ENCODE measurements at regions not wholly inside any gene's neighbourhood (a gene's known extent, or its start where the extent isn't known, plus 50 kb on each side); places are given as distances from the start of the nearest gene placed in this dataset.

DNA sequence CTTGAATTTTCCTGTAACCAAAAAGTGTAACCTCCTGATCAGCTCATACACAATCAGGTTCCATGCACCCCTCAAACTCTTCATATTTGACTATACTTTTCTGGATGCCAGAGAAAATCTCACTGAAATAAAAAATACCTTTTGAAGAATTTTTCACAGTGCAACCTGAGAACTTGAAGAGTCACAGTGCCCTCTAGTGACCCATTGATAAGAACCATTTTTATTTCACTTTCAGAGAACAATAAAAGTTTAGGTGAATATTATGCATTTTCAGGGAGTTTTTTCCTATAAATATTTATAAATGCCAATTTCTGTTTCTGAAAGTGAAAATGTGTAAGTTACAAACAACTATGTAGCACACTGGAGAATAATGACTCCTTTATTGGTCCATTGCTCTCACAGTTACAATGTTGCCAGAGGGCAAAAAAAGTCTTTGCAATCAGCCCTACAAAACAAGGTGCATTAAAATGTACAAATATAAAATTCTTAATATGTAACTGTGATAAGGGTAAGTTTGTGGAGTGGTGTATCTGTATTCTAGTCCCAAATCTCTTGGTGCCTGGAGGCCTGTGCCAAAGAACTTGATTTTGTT is 153.6 kb upstream of the INTU start:
- DNase-seq (ENCODE audit: low read depth in 2 of 2) = peak; percentile 32 to 71
- no peak overlapping the region for H3K4me3 ChIP-seq (replicated peaks in 1 of 4; ENCODE audit: control extremely low read depth in 1 of 4, insufficient read depth in 1 of 4, low read depth in 3 of 4, low read length in 4 of 4)
- no peaks in the 10 kb centered on the region for H3K36me3 ChIP-seq (ENCODE audit: control insufficient read depth, insufficient read depth, low read length)
- H3K9me3 ChIP-seq (ENCODE audit: control insufficient read depth, insufficient read depth, low read depth, low read length) = no peaks in the 10 kb centered on the region
- TF ChIP-seq, protein P1, sequence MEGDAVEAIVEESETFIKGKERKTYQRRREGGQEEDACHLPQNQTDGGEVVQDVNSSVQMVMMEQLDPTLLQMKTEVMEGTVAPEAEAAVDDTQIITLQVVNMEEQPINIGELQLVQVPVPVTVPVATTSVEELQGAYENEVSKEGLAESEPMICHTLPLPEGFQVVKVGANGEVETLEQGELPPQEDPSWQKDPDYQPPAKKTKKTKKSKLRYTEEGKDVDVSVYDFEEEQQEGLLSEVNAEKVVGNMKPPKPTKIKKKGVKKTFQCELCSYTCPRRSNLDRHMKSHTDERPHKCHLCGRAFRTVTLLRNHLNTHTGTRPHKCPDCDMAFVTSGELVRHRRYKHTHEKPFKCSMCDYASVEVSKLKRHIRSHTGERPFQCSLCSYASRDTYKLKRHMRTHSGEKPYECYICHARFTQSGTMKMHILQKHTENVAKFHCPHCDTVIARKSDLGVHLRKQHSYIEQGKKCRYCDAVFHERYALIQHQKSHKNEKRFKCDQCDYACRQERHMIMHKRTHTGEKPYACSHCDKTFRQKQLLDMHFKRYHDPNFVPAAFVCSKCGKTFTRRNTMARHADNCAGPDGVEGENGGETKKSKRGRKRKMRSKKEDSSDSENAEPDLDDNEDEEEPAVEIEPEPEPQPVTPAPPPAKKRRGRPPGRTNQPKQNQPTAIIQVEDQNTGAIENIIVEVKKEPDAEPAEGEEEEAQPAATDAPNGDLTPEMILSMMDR (conservative IDR thresholded peaks at IDR 0.05 in 1 of 2, IDR thresholded peaks at IDR 0.05 in 1 of 2; ENCODE audit: low read depth in 1 of 2, low read length in 2 of 2) = peak; percentile 41 to 55
- TF ChIP-seq EZH2 (IDR thresholded peaks at IDR 0.05; ENCODE audit: low read length, missing control alignments) = no peak
- no peak overlapping the region for H3K27ac ChIP-seq (ENCODE audit: insufficient read depth, low read length)
- no peaks in the 10 kb centered on the region for H3K4me1 ChIP-seq (ENCODE audit: control insufficient read depth, extremely low read depth, insufficient read depth, low read length)
- H2AFZ ChIP-seq (ENCODE audit: low read length) = no peak overlapping the region
- H3K27me3 ChIP-seq (ENCODE audit: control insufficient read depth, insufficient read depth, low read length) = no peaks in the 10 kb centered on the region
- H3K79me2 ChIP-seq (ENCODE audit: control insufficient read depth, insufficient read depth, low read length) = no peaks in the 10 kb centered on the region
- no peak overlapping the region for H3K9ac ChIP-seq (ENCODE audit: insufficient read depth, low read length)
- H4K20me1 ChIP-seq (ENCODE audit: control insufficient read depth, extremely low read depth, insufficient read depth, low read length) = no peaks in the 10 kb centered on the region
- H3K4me2 ChIP-seq (ENCODE audit: extremely low read depth, insufficient read depth, low read length) = no peak overlapping the region

DNA sequence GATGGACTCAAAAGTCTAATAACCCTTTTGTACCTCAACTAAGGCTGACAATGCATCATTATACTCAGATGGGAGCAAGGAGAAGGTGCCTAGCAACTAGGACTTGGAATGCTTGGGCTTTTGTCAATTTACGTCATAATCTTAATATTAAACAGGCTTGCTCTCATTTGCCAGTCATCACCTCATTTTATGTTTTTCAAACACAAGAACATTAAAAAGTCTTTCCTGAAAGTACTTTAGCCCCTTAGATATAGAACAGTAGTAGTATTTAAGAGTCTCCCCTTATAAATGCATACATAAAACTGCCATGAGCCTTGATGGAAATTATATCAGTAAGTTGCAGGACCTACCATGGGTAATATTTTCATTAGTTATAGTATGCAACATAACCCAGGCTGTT is 150.7 kb upstream of the INTU start:
- Histone ChIP-seq H3K4me2 (ENCODE audit: extremely low read depth, insufficient read depth, low read length) (no peak overlapping the region), H3K79me2 (ENCODE audit: control insufficient read depth, insufficient read depth, low read length) (no peaks in the 10 kb centered on the region), H3K36me3 (ENCODE audit: control insufficient read depth, insufficient read depth, low read length) (no peaks in the 10 kb centered on the region), H3K4me3 (replicated peaks in 1 of 4; ENCODE audit: control extremely low read depth in 1 of 4, insufficient read depth in 1 of 4, low read depth in 3 of 4, low read length in 4 of 4) (no peak overlapping the region), H3K9ac (ENCODE audit: insufficient read depth, low read length) (no peak overlapping the region), H2AFZ (ENCODE audit: low read length) (no peak overlapping the region), H3K9me3 (ENCODE audit: control insufficient read depth, insufficient read depth, low read depth, low read length) (no peaks in the 10 kb centered on the region), H3K4me1 (ENCODE audit: control insufficient read depth, extremely low read depth, insufficient read depth, low read length) (no peaks in the 10 kb centered on the region), H4K20me1 (ENCODE audit: control insufficient read depth, extremely low read depth, insufficient read depth, low read length) (no peaks in the 10 kb centered on the region), H3K27me3 (ENCODE audit: control insufficient read depth, insufficient read depth, low read length) (no peaks in the 10 kb centered on the region), H3K27ac (ENCODE audit: insufficient read depth, low read length) (no peak overlapping the region)
- DNase-seq (ENCODE audit: low read depth in 2 of 2) = no peak
- TF ChIP-seq, protein P1 (conservative IDR thresholded peaks at IDR 0.05 in 1 of 2, IDR thresholded peaks at IDR 0.05 in 1 of 2; ENCODE audit: low read depth in 1 of 2, low read length in 2 of 2) = no peak
- no peak for TF ChIP-seq EZH2 (IDR thresholded peaks at IDR 0.05; ENCODE audit: low read length, missing control alignments)

DNA sequence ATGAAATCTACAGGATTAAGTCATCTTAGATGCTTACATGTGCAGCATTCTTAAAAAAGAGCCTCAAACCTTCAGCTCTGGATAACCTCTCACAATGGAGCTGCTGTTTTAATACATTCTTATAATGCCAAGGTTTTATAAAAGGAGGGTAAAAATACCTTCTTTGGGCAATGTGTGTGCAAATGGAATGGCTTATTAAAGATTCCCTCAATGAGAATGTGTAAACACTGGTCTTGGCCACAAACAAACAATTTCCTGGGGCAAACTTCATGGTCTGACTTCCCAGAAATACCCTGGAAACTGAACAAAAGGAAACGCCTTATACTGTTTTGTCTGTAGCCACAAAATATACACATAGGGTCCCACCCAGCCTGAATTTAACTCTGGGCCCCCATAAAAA is 148.6 kb upstream of the INTU start:
- no peak for DNase-seq (ENCODE audit: low read depth in 2 of 2)
- TF ChIP-seq, protein P1 (conservative IDR thresholded peaks at IDR 0.05 in 1 of 2, IDR thresholded peaks at IDR 0.05 in 1 of 2; ENCODE audit: low read depth in 1 of 2, low read length in 2 of 2) = no peak
- no peak for TF ChIP-seq EZH2 (IDR thresholded peaks at IDR 0.05; ENCODE audit: low read length, missing control alignments)
- H3K27me3 ChIP-seq (ENCODE audit: control insufficient read depth, insufficient read depth, low read length) = no peaks in the 10 kb centered on the region

More for the DNA sequence above, 148.6 kb upstream of the INTU start:
- Histone ChIP-seq H3K79me2 (ENCODE audit: control insufficient read depth, insufficient read depth, low read length) (no peaks in the 10 kb centered on the region), H3K9ac (ENCODE audit: insufficient read depth, low read length) (no peak overlapping the region), H3K4me2 (ENCODE audit: extremely low read depth, insufficient read depth, low read length) (no peak overlapping the region), H3K4me3 (replicated peaks in 1 of 4; ENCODE audit: control extremely low read depth in 1 of 4, insufficient read depth in 1 of 4, low read depth in 3 of 4, low read length in 4 of 4) (no peak overlapping the region), H3K4me1 (ENCODE audit: control insufficient read depth, extremely low read depth, insufficient read depth, low read length) (no peaks in the 10 kb centered on the region), H3K27ac (ENCODE audit: insufficient read depth, low read length) (no peak overlapping the region), H3K36me3 (ENCODE audit: control insufficient read depth, insufficient read depth, low read length) (no peaks in the 10 kb centered on the region), H2AFZ (ENCODE audit: low read length) (no peak overlapping the region), H3K9me3 (ENCODE audit: control insufficient read depth, insufficient read depth, low read depth, low read length) (no peaks in the 10 kb centered on the region), H4K20me1 (ENCODE audit: control insufficient read depth, extremely low read depth, insufficient read depth, low read length) (no peaks in the 10 kb centered on the region)

Data from fibroblast of lung (primary cell).